Activated T-cell treated with anti-CD3 and anti-CD28 coated beads, Interleukin-2, amount 50 U/mL, for 1 hour (primary cell): ENCODE measurements at regions not wholly inside any gene's neighbourhood (a gene's known extent, or its start where the extent isn't known, plus 50 kb on each side); places are given as distances from the start of the nearest gene placed in this dataset.

Experiments
- DNase-seq: peaks from one replicate; pipeline ENCODE4 v3.0.0-alpha.2; 2020

DNA sequence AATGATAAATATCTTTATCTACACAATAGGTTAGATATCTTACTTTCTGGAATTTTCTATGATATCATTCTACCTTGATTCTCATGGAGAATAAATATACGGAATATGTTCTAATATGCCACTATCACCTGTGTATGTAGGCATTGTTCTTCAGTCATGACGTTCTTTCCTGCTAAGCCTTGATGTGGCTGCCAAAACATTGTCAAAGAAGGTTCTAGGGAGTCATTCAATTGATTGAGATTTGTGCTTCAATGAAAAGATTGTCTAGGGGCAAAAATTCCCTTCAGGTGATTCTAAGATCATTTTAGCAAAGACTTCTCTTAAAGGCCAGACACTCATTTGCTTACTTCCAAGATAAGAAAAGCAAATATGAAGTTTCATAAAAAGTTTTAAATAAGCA lies 118.1 kb downstream of the MAT2B start:
- no peak for DNase-seq

DNA sequence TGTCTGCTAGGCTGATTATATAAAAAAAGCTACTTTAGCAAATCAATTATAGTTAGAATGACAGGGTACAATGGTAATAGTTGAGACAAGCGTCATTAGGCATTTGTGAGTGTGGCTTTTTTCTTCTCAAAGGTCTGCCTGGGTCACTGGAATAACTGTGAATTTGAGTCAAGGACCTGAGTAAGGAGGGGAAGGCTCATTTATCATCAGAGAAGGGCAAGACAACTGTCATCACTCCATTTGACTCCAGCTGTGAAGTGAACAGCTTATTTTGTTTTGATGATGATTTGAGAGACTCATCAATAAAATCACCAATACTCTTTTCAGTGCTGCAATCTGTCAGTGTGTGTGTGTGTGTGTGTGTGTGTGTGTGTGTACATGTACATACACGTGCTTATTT lies 118.6 kb downstream of the MAT2B start:
- no peak for DNase-seq

DNA sequence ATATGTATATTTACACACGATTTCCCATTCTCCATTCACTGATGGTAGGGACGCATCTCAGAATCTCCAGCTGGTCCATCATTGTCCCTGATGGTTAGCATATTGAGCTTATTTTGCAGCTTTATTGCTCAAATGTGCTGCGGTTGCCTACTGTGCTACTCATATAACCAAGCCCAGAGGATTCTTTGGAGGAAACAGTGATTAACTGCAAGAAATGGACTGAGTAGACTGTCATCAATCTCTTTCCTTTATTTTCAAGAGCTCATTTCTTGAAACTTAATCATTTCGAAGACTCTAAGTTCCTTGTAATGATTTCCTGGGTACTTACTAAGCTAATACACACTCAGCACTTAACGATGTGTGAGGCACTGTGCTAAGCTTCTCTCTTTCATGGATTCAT lies 119.0 kb downstream of the MAT2B start:
- DNase-seq, result no peak

DNA sequence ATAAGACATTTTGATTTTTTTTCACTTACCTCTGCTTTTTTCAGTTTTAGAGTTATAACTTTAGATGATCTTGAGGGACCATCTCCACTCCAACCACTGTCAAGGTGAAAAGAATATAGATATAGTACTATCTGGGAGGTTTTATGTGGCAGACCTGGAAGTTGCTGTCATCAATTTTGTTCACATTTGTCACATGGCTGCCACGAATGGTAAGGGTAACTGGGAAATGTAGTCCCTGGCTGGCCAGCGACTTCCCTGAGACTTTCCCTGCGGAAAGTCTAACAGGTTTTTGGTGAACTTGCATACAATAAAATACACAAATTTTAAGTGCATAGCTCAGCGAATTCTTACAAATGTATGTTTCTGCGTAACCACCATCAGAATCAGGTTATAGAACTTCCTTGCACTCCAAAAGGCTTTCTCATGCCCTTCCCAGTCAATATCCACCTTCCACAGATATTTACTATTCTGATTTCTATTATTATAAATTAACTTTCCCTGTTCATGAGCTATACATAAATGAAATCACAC lies 121.5 kb downstream of the MAT2B start:
- DNase-seq, result no peak

DNA sequence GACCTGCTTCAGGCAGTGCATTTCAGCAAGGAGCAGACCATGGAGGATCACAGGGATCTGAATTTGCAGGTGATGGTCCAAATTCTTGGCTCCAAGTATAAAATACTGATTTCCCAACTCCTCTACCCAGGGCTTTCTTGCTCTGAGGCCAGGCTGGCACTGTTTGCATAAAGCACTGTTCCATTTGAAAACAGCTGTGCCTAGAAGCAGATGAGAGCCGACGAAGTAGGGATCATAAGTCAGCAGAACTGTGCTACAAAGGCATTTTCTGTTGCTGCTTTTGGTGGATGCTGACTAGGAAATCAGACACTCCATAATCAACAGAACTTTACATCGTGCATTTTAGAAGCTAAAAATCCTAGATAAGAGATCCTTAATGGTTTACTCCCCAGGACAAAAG lies 126.4 kb downstream of the MAT2B start:
- no peak for DNase-seq

DNA sequence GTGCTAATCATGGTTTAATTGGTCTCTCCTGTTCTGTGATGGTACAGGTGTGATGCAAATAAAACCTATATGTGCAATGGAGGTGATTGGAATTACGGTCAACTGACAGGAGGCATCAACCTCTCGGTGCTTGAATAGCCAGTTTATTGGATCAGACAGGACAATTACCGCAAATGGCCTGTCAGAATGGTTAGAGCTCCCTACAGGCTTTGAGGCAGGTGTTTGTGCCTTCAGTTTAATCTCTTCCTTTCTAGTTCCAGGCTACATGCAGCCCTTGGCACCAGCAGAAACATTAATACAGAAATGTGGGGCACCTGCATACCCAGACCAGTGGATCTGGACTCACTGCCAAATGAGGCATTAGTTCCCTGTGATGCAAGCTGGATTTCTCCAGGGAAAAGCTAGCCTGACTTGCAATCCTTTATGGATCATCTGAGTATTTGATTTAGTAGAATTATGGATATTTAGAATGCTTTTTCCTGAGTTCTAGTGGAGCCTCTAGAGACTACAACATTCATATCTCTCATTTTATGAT lies 128.6 kb downstream of the MAT2B start:
- DNase-seq, result no peak

DNA sequence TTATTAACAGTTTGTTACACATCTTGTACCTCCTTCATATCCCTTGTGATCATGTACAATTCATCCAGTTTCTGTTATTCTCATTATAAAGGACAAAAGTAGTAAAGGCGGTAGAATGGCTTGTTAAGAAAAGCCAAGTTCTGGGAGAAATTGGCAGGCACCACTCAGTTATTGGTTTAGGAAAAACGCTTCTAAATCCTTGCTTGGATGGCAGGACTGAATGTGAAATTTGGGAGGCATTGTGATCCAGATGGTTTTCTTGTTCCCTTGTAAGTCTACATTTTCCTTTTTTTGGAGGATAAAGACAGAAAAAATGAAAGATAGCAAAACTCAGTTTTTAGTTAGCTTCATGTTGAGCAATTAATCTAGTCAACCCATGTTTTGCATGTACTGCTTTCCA lies 130.2 kb downstream of the MAT2B start:
- no peak for DNase-seq

DNA sequence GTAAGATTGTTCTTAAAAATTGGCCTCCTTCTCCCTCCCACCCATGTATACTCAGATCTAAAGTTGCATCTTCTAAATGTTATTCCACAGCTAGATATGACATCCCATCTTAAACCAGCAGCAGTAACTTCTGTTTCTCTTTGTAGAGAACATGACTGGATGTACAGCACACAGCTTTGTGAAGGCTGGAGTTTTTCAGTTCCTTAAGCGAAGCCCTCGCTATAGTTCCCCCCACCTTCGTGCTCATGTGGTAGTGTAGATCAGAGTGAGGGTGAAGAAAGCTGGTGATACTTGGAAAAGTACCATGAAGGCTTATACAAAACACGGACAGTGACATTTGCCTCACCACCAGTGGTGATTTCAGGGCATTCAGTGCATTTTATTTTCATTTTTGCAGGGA lies 137.5 kb downstream of the MAT2B start:
- no peak for DNase-seq

DNA sequence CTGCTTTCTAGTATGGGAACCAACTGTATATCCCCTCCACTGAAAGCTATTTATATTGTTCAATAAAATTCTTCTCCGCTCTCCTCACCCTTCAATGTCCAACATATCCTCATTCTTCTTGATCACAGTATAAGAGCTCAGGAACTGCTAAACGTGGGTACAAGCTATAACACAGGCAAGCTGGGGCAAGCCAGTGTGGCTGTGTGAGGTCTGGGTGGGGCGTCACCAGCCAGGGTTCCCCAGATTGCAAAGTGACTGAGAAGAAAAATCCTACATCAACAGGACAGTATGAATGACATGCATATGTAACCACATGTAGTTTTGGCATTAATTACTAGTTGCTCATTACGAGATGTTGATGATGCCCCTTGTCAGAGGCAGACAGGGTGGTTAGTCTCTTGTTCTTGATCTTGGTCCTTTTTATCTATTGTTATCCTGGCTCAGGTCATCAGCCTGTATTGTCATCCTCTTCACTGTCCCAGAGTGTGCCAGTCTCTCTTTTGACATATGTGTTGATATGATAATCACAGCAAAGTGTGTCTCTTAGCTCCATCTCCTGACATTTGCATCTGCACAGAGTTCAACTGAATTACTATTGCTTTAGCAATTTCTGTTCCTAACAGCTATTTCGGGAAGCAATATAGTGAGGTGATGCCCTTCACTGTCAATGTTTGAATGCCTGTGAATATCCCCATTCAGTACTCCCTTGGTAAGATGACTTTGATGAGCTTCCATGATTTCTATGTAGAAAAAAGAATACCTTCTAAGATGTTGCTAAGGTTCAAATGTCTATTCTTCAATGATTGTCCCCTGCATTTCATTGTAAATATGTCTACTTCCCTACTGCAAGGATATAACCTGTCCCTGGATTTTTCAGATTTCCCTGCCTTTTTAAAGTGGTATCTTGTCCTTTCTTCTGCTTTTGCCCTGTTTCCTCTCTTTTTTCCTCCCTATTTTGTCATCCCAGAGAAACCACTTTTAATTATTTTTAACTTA lies 140.3 kb downstream of the MAT2B start:
- no peak for DNase-seq

DNA sequence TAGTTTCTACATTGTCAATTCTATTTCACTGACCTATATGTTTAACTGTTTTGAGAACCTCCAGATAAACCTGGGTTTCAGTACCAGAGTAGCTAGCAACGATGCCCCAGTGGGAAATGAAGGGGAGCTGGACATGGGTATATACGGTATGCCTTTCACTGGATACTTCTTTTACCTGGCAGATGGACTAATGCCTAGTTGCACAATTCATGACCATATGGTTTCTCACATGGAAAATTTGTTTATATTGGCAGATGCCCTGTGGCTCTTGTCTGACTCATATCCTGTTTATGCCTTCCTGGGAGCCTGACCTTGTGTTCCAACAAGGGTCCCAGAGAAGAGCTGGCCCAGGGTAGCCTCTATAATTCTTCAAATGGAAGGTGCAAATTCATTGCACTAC lies 144.1 kb downstream of the MAT2B start:
- DNase-seq, result no peak

DNA sequence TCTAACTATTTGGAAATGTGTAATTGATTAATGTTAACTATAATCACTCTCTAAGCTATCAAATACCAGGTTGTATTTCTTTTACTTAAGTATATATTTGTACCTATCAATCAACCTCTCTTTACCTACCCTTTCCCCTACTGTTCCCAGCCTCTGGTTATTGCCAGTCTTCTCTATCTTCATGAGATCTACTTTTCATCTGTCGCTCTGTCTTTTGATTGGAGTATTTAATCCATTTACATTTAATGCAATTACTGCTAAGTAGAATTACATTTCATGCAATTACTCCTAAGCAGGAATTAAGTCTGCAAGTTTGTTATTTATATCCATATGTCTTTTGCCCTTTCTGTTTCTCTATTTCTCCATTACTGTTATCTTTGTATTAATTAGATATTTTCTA lies 148.1 kb downstream of the MAT2B start:
- no peak for DNase-seq

DNA sequence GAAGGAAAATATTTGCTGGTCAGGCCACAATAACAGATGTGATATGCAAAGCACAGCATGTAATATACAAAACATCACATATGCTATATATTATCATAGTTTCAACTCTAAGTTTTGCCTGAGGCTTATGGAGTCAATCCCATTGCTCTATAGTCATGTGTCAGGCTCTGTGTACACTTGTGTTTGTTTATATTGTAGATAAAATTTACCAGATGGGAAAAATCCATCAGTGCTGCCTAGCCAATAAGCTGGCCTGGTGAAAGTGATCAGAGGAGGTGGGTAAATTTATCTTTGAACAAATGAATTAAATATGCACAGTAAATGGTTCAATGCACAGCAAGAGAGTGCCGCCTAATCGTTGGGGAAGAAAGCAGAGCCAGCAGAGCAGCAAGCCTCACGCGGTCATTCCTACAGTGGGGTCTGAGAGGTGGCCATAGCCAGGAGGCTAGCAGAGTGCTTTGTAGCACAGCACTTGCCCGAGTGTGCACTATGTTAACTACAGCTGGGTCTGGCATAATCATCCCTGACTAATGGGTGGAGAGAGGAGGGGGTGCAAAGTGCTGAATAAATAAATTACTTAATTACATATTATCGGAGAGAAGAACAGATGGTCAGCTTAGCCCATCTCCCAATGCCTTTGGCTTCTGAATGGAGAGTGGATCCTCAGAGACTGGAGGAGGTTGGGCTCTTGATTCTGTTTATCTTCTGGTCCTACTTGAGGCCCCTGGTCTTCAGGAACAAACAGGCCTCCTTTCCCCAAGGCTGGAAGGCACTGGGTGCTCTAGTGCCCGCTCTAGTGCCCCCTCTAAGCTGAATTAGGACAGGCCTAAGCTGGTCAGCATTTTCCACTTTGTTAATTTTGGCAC lies 153.5 kb downstream of the MAT2B start:
- no peak for DNase-seq

DNA sequence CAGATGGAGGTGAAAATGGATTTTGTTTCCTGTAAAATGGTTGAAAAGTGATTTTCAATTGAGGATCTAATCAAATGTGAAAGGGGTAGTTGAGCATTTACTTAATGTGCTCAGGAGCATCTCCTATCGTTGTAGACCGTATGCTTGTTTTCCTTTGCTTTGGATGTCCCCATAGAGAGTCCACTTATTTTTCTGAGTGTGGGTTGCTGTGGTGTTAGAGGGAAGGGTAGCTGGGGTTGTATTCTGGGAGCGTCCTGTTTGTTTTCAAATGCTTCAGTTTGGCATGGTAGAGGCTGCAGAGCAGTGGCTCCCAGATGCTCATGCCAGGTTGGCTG lies 154.1 kb downstream of the MAT2B start:
- DNase-seq, result no peak

DNA sequence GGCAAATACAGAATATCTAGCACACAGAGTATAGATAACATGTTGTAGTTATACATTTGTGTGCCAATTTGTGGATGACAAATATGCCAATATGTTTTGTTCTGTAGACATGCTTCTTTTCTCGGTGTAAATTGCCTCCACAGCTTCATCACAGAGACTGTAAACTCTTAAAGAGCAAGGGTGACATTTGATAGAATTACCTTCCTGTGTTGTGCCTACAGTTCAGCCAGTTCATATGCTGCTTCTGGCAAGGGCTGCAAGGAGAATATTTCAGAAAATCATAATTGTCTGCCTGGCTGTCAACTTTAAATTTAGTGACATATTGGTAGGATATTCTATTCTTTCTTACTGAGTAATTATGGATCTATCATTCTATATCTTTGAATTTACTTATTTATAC lies 155.1 kb downstream of the MAT2B start:
- no peak for DNase-seq

DNA sequence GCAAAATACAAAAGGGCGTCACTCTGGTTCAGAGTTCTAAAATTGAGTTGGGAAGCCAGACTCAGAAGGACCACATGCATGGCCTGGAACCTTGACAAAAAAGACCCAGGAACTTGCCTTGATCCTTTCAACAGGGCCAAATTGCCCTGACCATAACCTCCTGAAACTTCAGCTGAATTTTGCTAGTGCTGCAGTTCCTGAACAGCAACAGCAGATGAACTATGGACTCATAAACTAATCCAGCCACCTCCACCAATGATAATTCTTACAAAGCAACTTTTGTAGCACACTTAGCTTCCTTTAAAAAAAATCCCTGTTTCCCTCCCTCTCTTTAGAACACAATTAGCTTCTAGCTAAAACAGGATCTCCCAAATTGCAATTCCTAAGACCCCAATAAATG lies 155.9 kb downstream of the MAT2B start:
- no peak for DNase-seq

DNA sequence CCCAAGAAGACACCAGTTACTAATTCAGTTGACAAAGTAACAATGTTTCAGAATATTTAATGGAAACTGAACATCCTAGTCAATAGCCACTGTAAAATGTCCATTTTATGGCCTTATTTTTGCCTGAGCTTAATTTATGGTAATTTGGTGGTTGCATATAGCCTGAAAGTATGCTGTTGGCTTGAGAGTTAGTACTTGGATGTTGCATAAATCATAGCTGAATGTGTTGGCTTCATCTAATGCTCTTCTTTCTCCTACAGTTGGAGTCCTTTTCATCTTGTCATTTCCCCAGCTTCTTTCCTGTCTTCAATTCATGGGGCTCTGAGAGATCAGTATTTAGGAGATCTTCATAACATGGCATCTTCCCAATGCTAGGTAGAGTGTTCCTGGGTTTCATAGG lies 164.6 kb downstream of the MAT2B start:
- DNase-seq, result no peak

DNA sequence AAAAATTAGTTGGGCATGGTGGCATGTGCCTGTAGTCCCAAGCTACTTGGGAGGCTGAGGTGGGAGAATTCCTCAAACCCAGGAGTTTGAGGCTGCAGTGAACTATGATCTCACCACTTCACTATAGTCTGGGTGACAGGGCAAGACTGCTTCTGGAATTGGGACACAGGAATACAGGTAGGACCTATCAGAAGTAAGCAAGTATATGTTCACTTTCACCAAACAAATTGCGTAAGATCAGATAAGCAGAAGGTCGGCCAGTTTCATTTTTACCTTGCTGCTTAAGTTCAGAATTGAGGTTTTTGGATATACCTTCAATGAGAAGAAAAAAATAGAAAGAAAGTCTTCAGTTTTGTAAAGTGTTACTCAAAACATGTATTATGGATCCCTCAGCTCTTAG lies 171.7 kb downstream of the MAT2B start:
- no peak for DNase-seq

DNA sequence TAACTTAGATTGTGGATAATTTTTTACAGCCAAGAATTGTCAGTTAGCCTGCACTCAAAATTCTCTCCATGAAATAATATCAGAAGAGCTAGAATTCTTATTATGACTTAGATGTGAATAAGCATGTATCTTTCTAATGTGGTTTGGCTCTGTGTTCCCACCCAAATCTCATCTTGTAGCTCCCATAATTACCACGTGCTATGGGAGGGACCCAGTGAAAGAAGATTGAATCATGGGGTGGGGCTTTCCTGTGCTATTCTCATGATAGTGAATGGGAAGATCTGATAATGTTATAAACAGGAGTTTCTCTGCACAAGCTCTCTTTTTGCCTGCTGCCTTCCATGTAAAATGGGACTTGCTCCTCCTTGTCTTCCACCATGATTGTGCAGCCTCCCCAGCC lies 176.8 kb downstream of the MAT2B start:
- DNase-seq, result no peak

DNA sequence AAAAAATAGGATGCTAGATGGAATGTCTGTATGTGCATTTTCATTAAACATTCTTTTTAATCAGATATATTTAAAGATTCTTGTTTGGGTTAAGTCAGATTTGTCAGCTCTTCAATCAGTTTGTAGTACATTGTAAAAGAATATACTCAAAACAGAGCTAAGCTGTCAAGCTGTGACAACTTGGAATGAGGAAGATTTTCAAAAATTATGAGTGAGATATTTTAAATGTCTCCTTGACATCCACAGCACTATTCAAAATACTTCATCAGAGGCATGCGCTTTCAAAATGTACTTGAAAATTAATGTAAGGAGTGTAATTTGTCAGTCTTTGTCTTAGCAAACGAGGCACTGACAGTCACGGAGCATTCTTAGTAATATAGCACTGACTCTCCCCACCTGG lies 182.0 kb downstream of the MAT2B start:
- DNase-seq, result no peak

DNA sequence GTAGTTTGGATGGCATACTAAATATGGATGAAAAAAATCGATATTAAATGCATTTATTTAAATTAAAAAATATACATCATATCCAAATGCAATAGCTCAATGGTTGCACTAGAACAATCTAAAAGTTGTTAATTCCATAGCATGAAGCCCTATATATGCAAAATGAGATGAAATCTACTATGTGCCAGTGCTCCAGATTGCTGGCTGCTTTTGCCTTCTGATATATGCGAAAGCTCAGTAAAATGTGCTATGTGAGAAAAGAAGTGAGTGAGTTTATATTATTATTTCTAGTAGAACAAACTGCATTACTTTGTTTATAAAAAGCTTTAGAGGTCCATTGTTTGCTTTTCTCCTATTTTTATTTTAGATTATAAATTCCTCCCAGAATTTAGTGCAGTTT lies 186.7 kb downstream of the MAT2B start:
- DNase-seq, result no peak

DNA sequence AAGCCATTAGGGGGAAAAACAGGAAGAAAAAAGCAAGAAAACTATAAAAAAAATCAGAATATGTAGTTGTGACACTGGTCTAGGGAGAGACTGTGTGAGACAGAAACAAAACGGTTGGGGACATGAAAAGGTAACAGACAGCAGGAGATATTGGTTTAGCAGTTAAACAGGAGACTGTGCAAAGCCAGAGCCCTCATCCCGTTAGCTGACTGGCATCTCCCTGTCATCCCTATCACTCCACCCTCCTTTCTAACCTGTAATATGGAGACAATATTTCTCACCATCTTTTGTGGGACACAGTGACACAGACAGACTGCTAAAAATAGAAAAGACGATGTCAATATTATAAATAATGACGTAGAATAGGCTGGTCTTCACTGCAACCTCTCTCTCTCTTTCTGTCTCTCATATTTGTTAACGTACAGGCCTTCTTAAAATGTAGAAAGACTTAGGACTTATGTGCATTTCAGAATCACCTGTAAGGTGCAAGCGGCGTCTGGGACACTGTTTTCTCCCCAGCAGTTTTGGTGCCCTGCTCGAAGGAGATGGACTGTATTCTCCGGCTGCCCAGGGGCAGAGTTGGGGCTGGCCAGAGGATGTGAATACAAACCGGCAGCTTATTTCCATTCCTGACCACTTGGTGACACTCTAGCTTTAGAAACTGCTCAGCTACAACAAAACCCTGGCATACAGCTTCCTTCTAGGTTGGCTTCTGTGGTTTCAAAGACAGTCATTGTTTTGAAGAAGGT lies 190.6 kb downstream of the MAT2B start:
- DNase-seq, result no peak

DNA sequence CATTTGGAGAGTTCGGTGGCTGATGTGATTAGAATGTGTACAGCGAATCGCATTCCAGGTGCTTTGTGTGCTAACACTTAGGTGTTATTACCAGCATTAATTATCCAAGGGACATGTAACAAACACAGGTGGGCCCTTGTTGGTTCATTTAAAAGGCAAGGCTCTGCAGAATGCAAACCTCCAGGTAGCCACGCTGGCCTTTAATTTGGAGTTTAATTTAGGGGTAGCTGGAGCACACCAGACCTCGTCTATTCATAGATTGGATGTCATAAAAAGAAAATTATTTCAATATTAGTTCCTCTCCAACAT lies 191.1 kb downstream of the MAT2B start:
- no peak for DNase-seq
